Endothelial cell of umbilical vein (primary cell): ENCODE measurements at regions not wholly inside any gene's neighbourhood (a gene's known extent, or its start where the extent isn't known, plus 50 kb on each side); places are given as distances from the start of the nearest gene placed in this dataset.

Experiments used
- FOS ChIP-seq: IDR thresholded peaks from 2 replicates; pipeline ENCODE4 v1.6.1; 2011; ENCODE audit warnings: mild to moderate bottlenecking, low read length, moderate library complexity, borderline replicate concordance; ENCODE audit not compliant: insufficient read depth
- JUN ChIP-seq: IDR thresholded peaks from 2 replicates; pipeline ENCODE4 v1.6.1; 2011; ENCODE audit warnings: borderline replicate concordance, low read depth; ENCODE audit not compliant: insufficient read length, insufficient read depth
- MYC ChIP-seq: IDR thresholded peaks from one replicate; pipeline ENCODE4 v1.6.1; 2011; ENCODE audit warnings: mild to moderate bottlenecking, low read depth, low read length
- POLR2A ChIP-seq: IDR thresholded peaks from 2 replicates; pipeline ENCODE4 v1.6.1; 2012; ENCODE audit warnings: low read depth, mild to moderate bottlenecking, control low read depth, low read length
- POLR2AphosphoS5 ChIP-seq: IDR thresholded peaks from 2 replicates; pipeline ENCODE4 v1.6.1; 2012; ENCODE audit warnings: low read depth, mild to moderate bottlenecking, control low read depth, low read length, moderate library complexity; ENCODE audit not compliant: insufficient read depth
- TF ChIP-seq, protein P1 (sequence below), 2 donors: IDR thresholded peaks; 1 replicate in 1 of 2; 2 replicates in 1 of 2; pipeline ENCODE4 v1.5.1; 2011; ENCODE audit warnings: low read length in 2 of 2, mild to moderate bottlenecking in 2 of 2, moderate library complexity in 2 of 2, control low read depth in 1 of 2, inconsistent platforms in 1 of 2, low read depth in 1 of 2; ENCODE audit not compliant: insufficient read depth in 1 of 2; ENCODE audit errors: extremely low read depth in 1 of 2
- TF ChIP-seq, protein P2 (sequence below): IDR thresholded peaks from 2 replicates; pipeline ENCODE4 v1.6.1; 2011; ENCODE audit not compliant: insufficient read depth, insufficient read length

GRCh38 chr1:220330265-220330664, 58.0 kb upstream of the RAB3GAP2 start:
- TF ChIP-seq, protein P1, sequence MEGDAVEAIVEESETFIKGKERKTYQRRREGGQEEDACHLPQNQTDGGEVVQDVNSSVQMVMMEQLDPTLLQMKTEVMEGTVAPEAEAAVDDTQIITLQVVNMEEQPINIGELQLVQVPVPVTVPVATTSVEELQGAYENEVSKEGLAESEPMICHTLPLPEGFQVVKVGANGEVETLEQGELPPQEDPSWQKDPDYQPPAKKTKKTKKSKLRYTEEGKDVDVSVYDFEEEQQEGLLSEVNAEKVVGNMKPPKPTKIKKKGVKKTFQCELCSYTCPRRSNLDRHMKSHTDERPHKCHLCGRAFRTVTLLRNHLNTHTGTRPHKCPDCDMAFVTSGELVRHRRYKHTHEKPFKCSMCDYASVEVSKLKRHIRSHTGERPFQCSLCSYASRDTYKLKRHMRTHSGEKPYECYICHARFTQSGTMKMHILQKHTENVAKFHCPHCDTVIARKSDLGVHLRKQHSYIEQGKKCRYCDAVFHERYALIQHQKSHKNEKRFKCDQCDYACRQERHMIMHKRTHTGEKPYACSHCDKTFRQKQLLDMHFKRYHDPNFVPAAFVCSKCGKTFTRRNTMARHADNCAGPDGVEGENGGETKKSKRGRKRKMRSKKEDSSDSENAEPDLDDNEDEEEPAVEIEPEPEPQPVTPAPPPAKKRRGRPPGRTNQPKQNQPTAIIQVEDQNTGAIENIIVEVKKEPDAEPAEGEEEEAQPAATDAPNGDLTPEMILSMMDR (IDR thresholded peaks at IDR 0.05; ENCODE audit: extremely low read depth in 1 of 2, insufficient read depth in 1 of 2, low read depth in 1 of 2, low read length in 2 of 2) = no peak
- no peak for TF ChIP-seq POLR2A
- no peak for TF ChIP-seq POLR2AphosphoS5
- TF ChIP-seq, protein P2, sequence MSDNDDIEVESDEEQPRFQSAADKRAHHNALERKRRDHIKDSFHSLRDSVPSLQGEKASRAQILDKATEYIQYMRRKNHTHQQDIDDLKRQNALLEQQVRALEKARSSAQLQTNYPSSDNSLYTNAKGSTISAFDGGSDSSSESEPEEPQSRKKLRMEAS = no peak
- TF ChIP-seq FOS = no peak
- TF ChIP-seq MYC = no peak
- TF ChIP-seq JUN = no peak
